Right hindlimb (tissue), 1 donor: ENCODE measurements at regions not wholly inside any gene's neighbourhood (a gene's known extent, or its start where the extent isn't known, plus 50 kb on each side); places are given as distances from the start of the nearest gene placed in this dataset.
A peak's percentile ranks its signal among the peaks of the same experiment; 100 is the strongest.
"Not testable (repeated sequence)": the region's sequence is repeated elsewhere in the genome, so short reads cannot be mapped to it uniquely, and the experiment has no call there.

Experiments used
- DNase-seq: peaks from one replicate; pipeline ENCODE4 v3.0.0-alpha.2; 2018

- DNase-seq, result no peak
These were observed 254.2 kb upstream of the CRBN start for GRCh38 chr3:3433711-3434110.

GRCh38 chr3:3429841-3430240 is 250.3 kb upstream of the CRBN start:
- no peak for DNase-seq

GRCh38 chr3:3407707-3408106 is 228.2 kb upstream of the CRBN start:
- DNase-seq, result not testable (repeated sequence)

- DNase-seq, result no peak
These were observed 225.6 kb upstream of the CRBN start for GRCh38 chr3:3405131-3405530.

- DNase-seq, result no peak
These were observed 224.2 kb upstream of the CRBN start for GRCh38 chr3:3403700-3404099.

- no peak for DNase-seq
These were observed 213.5 kb upstream of the CRBN start for GRCh38 chr3:3392946-3393345.

- DNase-seq, result no peak
These were observed 204.0 kb upstream of the CRBN start for GRCh38 chr3:3383461-3383860.

GRCh38 chr3:3372210-3372777 is 192.8 kb upstream of the CRBN start:
- DNase-seq, result no peak

GRCh38 chr3:3368306-3368705 is 188.8 kb upstream of the CRBN start:
- no peak for DNase-seq

GRCh38 chr3:3366386-3366785 is 186.9 kb upstream of the CRBN start:
- peak; percentile 53 for DNase-seq

- DNase-seq, result no peak
These were observed 186.2 kb upstream of the CRBN start for GRCh38 chr3:3365716-3366115.

- peak; percentile 51 for DNase-seq
These were observed 177.4 kb upstream of the CRBN start for GRCh38 chr3:3356846-3357245.

- no peak for DNase-seq
These were observed 176.0 kb upstream of the CRBN start for GRCh38 chr3:3355442-3355841.

GRCh38 chr3:3353153-3353552 is 173.7 kb upstream of the CRBN start:
- no peak for DNase-seq

GRCh38 chr3:3351226-3351625 is 171.7 kb upstream of the CRBN start:
- DNase-seq, result no peak

GRCh38 chr3:3347056-3347455 is 167.6 kb upstream of the CRBN start:
- not testable (repeated sequence) for DNase-seq

GRCh38 chr3:3346556-3346955 is 167.1 kb upstream of the CRBN start:
- DNase-seq, result no peak

- no peak for DNase-seq
These were observed 162.7 kb upstream of the CRBN start for GRCh38 chr3:3342141-3342540.

GRCh38 chr3:3340965-3341895 is 161.7 kb upstream of the CRBN start:
- no peak for DNase-seq

- no peak for DNase-seq
These were observed 161.0 kb upstream of the CRBN start for GRCh38 chr3:3340526-3340925.

GRCh38 chr3:3335903-3336302 is 156.4 kb upstream of the CRBN start:
- no peak for DNase-seq

GRCh38 chr3:3334491-3334890 is 155.0 kb upstream of the CRBN start:
- DNase-seq, result no peak

- DNase-seq, result no peak
These were observed 154.1 kb upstream of the CRBN start for GRCh38 chr3:3333571-3333970.

- DNase-seq, result no peak
These were observed 137.0 kb upstream of the CRBN start for GRCh38 chr3:3316521-3316920.

GRCh38 chr3:3315846-3316245 is 136.4 kb upstream of the CRBN start:
- no peak for DNase-seq
